ENCODE measurements at regions not wholly inside any gene's neighbourhood (a gene's known extent, or its start where the extent isn't known, plus 50 kb on each side); places are given as distances from the start of the nearest gene placed in this dataset.
"Not testable (repeated sequence)": the region's sequence is repeated elsewhere in the genome, so short reads cannot be mapped to it uniquely, and the experiment has no call there.

- TF ChIP-seq CTCF (IDR thresholded peaks at IDR 0.05; ENCODE audit: low read depth, low read length, missing control alignments): no peak
- in situ Hi-C loops (cut with HindIII; ENCODE audit: low pct_ligation_motif_present, low sequenced_read_pairs): no loop called here
- Histone ChIP-seq H3K27me3 (replicated peaks) (no peaks in the 10 kb centered on the region), H3K4me3 (ENCODE audit: low read depth, low read length) (no peak overlapping the region), H3K27ac (no peak overlapping the region), H3K36me3 (replicated peaks) (no peaks in the 10 kb centered on the region)
- no peak for DNase-seq
Observed at GRCh38 chr5:3456121-3456681, 139.4 kb upstream of the IRX1 start.

- H3K27ac ChIP-seq; DNase-seq; in situ Hi-C loops (cut with HindIII; ENCODE audit: low pct_ligation_motif_present, low sequenced_read_pairs); H3K4me3 ChIP-seq (ENCODE audit: low read depth, low read length); H3K36me3 ChIP-seq (replicated peaks); H3K27me3 ChIP-seq (replicated peaks): not testable (repeated sequence)
Observed at GRCh38 chr5:3454028-3454427, 141.6 kb upstream of the IRX1 start.

- no peak overlapping the region for H3K4me3 ChIP-seq (ENCODE audit: low read depth, low read length)
- no peaks in the 10 kb centered on the region for H3K36me3 ChIP-seq (replicated peaks)
- in situ Hi-C loops (cut with HindIII; ENCODE audit: low pct_ligation_motif_present, low sequenced_read_pairs): no loop called here
- no peak for TF ChIP-seq CTCF (IDR thresholded peaks at IDR 0.05; ENCODE audit: low read depth, low read length, missing control alignments)
- DNase-seq: no peak
- no peak overlapping the region for H3K27ac ChIP-seq
- no peaks in the 10 kb centered on the region for H3K27me3 ChIP-seq (replicated peaks)
Observed at GRCh38 chr5:3452622-3453021, 143.0 kb upstream of the IRX1 start.

GRCh38 chr5:3451961-3452360 is 143.7 kb upstream of the IRX1 start:
- Histone ChIP-seq H3K36me3 (replicated peaks) (no peaks in the 10 kb centered on the region), H3K4me3 (ENCODE audit: low read depth, low read length) (no peak overlapping the region), H3K27me3 (replicated peaks) (no peaks in the 10 kb centered on the region), H3K27ac (no peak overlapping the region)
- TF ChIP-seq CTCF (IDR thresholded peaks at IDR 0.05; ENCODE audit: low read depth, low read length, missing control alignments): no peak
- no peak for DNase-seq
- in situ Hi-C loops (cut with HindIII; ENCODE audit: low pct_ligation_motif_present, low sequenced_read_pairs): no loop called here

DNA sequence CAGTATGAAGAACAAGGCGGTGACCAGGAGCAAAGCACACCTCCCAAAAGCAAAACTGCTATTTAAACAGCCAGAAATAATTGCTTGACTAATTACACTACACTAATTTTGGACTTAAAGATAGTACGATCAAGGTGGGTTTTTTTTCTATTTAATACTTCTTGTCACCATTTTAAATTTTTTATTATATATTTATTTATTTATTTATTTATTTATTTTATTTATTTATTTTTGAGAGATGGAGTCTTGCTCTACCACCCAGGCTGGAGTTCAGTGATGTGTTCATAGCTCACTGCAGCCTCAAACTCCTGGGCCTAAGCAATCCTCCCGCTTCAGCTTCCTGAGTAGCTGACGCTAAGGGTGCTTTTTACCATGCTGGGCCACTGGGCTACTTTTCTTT is 146.2 kb upstream of the IRX1 start:
- Histone ChIP-seq H3K36me3 (replicated peaks) (no peaks in the 10 kb centered on the region), H3K27me3 (replicated peaks) (no peaks in the 10 kb centered on the region), H3K4me3 (ENCODE audit: low read depth, low read length) (no peak overlapping the region), H3K27ac (no peak overlapping the region)
- in situ Hi-C loops (cut with HindIII; ENCODE audit: low pct_ligation_motif_present, low sequenced_read_pairs): no loop called here
- TF ChIP-seq CTCF (IDR thresholded peaks at IDR 0.05; ENCODE audit: low read depth, low read length, missing control alignments): no peak
- DNase-seq: no peak

- H3K4me3 ChIP-seq (ENCODE audit: low read depth, low read length): no peak overlapping the region
- no peaks in the 10 kb centered on the region for H3K27me3 ChIP-seq (replicated peaks)
- in situ Hi-C loops (cut with HindIII; ENCODE audit: low pct_ligation_motif_present, low sequenced_read_pairs): no loop called here
- TF ChIP-seq CTCF (IDR thresholded peaks at IDR 0.05; ENCODE audit: low read depth, low read length, missing control alignments): no peak
- no peak overlapping the region for H3K27ac ChIP-seq
- H3K36me3 ChIP-seq (replicated peaks): no peaks in the 10 kb centered on the region
- no peak for DNase-seq
Observed at GRCh38 chr5:3446410-3446809, 149.2 kb upstream of the IRX1 start.

- H3K36me3 ChIP-seq (replicated peaks); H3K4me3 ChIP-seq (ENCODE audit: low read depth, low read length); in situ Hi-C loops (cut with HindIII; ENCODE audit: low pct_ligation_motif_present, low sequenced_read_pairs); DNase-seq; H3K27me3 ChIP-seq (replicated peaks); H3K27ac ChIP-seq: not testable (repeated sequence)
Observed at GRCh38 chr5:3445517-3445916, 150.1 kb upstream of the IRX1 start.
